NCI-H774 (cell line): ENCODE measurements at regions not wholly inside any gene's neighbourhood (a gene's known extent, or its start where the extent isn't known, plus 50 kb on each side); places are given as distances from the start of the nearest gene placed in this dataset.

Experiments
- DNase-seq: peaks from one replicate; lab custom pipeline; 2025; lab: John Stamatoyannopoulos, UW

- DNase-seq: no peak
Observed at GRCh38 chr5:133797167-133797566, 171.3 kb downstream of the C5orf15 start.

DNA sequence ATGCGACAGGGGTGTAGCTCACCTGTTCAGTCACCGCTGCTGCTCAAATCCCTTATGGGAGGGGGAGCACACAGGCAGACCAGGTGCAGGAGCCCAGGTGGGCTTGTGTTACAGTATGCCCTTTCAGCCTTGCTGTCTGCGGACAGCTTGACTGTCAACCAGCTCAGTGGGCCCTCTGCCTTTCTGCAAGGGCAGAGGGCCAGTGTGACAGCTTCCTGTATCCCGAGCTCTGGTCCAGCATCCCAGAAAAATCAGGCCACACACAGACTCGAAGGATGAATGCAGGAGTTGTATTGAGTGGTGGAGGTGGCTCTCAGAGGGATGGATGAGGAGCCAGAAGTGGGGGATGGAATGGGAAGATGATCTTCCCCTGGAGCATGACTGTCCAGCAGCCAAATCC lies 172.2 kb downstream of the C5orf15 start:
- no peak for DNase-seq

DNA sequence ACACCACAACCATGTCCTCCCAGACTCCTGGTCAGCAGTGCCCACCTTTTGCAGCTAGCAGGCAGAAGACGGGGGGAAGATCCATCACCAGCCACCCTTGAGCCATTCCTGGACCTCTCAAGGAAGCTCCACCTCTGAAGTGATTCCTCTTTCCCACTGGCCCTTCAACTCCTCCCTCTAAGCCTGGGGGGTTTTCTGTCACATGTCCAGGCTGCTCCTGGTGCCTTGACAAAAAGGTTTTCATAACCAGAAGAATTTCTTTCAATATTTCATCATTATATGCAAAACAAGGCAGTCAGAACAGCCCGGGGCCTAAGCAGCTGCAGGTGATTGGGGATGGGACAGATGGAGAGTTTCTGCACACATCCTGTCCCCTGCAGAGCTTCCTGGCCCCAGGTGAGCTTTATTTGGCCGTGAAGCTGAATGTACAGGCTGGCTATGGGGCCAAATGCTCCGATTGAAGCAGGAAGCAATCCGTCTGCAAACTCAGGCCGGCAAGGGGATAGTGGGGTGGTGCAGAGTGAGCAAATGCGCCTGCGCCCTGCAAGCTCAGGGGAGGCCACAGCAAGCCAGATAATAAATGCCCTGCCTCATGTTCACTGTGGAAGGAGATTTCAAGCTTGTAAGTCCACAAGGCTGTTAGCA lies 173.5 kb downstream of the C5orf15 start:
- no peak for DNase-seq

DNA sequence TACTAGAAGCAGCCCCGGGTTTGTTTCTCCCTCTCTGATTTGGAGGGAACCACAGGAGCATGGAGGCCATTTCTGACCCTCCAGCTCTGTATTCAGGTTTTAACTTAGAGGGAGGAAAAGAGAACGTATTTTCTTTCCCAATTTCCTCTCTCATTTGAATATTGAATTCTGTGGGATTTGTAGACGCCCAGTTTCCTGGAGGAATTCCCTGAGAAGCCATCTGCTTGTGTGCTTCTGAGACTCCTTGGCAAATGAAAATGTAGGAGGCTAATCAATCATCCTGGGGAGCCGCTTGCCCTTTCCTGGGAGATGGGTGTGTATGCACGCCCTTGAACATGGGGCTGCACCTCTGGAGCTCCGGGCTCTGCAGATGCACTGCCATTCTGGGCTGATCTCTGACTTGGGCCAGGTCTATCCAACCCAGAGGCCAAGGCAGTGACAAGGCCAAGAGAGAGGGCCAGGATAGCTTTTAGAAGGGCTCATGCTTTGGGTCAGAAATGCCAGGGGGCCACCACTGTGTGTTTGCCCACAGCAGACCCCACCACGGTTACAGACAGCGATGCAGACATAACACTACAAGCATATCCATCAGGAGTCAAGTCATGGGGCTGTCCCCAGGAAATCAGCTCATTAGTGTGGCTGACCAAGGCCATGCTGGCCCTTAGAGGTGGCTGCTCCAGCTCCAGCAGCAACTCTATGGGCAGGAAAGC lies 174.5 kb downstream of the C5orf15 start:
- no peak for DNase-seq

DNA sequence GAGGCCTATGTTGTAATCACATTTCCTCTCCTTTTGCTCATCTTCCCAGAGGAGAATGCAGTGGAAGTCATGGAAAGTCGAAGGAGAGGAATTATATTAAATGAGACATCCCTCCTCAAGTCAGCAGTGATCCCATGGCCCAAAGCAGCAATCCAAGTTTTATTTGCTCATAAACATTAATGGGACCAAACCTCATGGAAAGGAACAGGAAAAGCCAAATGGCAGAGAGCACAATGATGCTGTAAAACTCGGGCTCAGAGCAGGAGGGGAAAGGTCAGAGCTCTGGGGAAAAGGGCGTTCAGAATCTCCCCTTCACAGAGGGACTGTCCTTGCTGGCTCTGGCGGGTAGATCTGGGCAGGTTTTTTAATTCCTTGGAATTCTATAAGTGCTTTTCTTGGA lies 175.8 kb downstream of the C5orf15 start:
- no peak for DNase-seq

- no peak for DNase-seq
Observed at GRCh38 chr5:133792024-133792423, 176.4 kb downstream of the C5orf15 start.

DNA sequence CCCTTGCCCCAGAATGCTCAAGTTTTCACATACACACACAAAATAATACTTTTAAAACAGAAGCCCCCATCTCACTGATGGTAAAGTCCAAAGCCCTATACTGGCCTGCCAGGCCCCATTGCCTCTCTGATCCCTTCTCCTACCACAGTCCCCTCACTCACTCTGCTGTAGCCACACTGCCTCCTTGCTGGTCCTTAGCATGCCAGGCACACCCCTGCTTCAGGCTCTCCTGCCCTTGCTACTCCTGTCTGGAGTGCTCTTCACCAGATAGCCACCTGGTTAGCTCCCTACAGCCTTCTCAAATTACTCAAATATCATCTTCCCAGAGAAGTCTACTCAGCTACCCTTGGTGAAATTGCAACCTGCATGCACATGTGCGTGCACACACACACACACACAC lies 177.5 kb downstream of the C5orf15 start:
- no peak for DNase-seq

DNA sequence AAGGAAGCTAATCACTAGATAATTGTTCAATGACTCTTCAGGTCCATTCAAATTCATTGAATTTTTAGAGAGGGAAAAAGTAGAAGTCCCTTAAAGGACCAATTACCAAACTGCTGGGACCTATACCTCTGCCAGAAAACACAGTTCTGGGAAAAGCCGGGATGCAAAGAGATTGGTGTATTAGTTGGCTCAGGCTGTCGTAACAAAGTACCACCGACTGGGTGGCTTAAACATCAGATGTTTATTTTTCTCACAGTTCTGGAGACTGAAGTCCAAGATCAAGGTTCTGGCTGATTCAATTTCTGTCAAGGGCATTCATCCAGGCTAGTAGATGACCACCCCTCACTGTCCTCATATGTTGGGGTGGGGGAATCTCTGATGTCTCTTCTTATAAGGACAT lies 177.1 kb upstream of the FSTL4 start:
- DNase-seq: no peak

GRCh38 chr5:133788121-133788520 lies 175.8 kb upstream of the FSTL4 start:
- no peak for DNase-seq

DNA sequence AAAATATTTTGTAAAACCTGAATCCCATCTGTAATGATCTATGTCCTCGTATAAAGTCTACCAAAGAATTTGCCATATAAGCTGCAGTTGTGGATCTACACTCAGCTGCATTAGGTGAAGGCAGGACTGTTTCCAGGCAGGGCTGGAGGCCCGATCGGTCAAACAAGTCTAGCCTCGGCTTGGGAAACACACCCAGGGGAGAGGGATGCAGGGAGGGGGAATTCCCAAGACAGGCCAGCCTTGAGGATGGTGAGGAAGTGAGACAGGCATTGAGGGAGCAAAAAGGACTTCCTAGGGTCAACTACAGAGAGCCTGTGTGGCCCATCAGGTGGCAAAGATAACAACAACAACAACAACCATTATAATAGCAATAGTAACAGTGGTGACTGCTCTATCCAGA lies 174.1 kb upstream of the FSTL4 start:
- no peak for DNase-seq

DNA sequence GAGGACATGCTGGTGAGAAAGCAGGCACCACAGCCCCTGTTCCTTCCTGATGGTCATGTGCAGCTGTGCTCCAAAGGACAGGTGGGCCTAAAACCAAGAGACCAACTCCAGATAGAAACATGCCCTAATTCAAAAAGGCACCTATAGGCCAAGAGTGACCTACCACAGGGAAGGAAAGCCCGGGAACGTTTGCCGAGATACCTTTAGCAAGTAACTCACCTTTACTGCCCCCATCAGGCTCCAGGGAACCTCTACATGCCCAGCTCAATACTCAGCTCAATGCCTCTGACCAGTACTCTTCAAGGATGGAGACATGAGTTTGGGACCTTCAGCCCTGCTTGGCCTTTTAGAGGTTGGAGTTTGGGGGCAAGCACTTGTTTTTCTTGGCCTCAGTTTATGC lies 172.8 kb upstream of the FSTL4 start:
- no peak for DNase-seq

GRCh38 chr5:133783481-133783880 lies 171.1 kb upstream of the FSTL4 start:
- no peak for DNase-seq

GRCh38 chr5:133782736-133783135 lies 170.4 kb upstream of the FSTL4 start:
- DNase-seq: no peak

DNA sequence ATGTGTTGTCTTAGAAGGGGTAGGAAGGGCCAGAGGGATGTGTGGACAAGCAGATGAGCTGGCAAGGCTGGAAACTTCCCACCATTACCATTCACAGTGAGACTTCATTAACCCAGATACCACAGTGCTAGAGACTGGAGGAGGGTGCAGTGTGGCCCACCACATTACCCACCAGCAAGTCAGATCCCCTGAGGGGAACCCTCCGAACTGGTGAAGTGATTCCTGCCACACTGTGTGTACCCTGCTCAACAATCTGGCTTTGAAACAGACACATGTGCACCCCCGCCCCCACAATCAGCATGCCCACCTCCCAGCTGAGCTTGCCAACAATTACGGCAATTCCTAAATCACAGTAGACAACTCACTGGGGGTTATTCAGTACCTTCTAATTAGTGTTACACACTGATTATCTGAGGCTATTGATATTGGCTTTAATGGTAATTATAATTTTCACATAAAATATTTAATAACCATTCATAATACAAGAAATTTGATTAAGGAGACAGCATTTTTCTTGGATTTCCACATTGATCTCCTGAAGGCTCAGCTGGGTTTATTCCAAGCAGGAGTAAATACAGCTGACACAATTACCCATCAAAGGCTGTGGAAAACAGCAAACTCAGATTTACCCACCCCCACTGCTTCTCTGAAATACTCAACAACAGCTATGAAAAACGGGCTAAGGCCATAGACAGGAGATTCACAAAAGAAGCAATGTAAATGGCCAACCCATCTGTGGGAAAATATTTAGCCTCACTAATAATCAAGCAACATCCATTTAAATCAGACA lies 169.3 kb upstream of the FSTL4 start:
- DNase-seq: no peak

DNA sequence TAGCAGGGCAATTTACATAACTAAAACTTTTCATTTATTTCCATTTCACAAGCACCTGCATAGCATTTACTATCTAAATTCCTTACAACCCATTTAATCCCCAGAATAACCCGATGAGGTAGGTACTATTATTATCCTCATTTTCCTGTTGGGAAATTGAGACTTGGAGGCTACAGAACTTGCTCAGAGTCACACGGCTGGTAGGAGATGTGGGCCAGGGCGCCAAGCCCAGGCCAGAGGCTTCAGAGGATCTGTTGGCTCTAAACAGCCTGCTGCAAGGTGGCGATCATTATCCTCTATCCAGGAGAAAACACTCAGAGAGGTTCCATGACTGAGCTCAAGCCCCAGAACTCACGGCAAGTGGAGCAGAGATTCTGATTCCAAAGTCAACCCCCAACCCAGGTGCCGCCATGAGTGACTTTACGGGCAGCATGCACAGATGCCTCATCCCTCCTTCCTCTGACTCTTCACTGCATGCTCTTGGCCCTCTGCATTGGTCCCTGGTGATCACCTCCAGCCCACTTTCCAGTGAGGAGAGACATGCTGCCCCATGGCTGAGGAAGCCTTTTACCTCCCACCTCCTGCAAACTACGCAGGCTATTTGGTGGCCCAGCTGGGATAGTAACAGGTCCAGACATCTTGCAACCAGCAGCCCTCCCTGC lies 168.4 kb upstream of the FSTL4 start:
- DNase-seq: no peak

- DNase-seq: no peak
Observed at GRCh38 chr5:133779828-133780475, 167.6 kb upstream of the FSTL4 start.

DNA sequence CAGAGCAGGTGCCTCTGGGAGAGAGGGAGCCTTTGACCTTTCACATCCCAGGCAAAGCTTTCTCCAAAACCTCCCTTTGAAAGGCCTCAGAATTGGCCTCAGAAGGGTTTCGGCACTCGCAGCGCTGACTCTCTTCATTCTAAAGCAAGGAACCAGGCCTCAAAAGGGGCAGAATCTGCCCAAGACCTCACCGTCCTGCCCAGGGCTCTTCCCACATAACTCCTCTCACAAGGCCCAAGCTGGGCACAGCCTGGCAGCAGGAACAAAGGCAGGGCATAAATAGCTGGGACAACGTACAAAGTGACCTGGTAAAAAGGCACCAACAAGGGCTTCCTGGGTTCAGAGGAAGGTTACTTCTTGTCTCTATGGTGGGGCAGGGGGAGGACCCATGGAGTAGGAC lies 166.3 kb upstream of the FSTL4 start:
- no peak for DNase-seq

GRCh38 chr5:133777951-133778350 lies 165.6 kb upstream of the FSTL4 start:
- no peak for DNase-seq

DNA sequence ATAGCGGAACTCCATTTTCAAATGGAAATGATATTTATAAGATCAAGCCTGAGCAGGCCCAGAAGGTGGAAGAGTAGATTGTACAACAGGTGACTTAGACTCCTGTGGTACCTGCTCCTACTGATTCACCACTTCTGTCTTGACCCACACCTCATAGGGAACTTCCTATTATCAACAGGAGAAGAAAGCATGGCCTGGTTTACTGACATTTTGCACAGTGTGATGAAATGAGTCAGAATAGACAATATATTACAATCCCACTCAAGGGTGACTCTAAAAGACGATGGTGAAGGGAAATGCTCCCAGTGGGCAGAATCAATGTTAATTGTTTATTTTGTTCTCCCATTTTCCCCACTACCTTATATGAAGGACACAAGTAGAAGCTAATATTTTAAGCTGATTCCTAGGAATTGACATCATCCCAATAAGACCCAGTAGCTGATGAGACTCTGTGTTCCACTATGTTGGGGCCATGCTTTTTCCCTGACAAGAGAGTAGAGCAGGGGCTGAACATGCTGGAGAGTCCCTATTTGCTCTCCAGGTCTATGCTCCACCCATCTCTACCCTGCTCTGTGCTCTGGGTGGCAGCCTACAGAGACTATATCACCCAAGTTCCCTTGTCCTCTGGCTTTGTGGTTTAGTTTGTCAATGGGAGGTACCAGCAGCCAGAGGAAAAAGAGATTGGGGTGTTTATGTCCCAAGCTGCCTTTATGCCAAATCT lies 163.4 kb upstream of the FSTL4 start:
- no peak for DNase-seq

GRCh38 chr5:133773247-133774202 lies 161.2 kb upstream of the FSTL4 start:
- no peak for DNase-seq
